Prostate gland (tissue), 2 donors: ENCODE measurements at regions not wholly inside any gene's neighbourhood (a gene's known extent, or its start where the extent isn't known, plus 50 kb on each side); places are given as distances from the start of the nearest gene placed in this dataset.

Source experiments
- DNase-seq: peaks from one replicate; pipeline ENCODE4 v3.0.0-alpha.2; 2019; ENCODE audit warnings: low spot score
- H3K27ac ChIP-seq, 2 donors: fragments of 200-600 bp; sonication (generic); 2 replicates each; pipeline ENCODE4 v1.5.1; 2017 to 2019
- H3K27me3 ChIP-seq: fragments of 200-600 bp; sonication (generic); replicated peaks from 2 replicates; pipeline ENCODE4 v1.5.1; 2019; ENCODE audit not compliant: insufficient read depth
- H3K36me3 ChIP-seq, 2 donors: fragments of 200-600 bp; sonication (generic); 1 replicate in 1 of 2; 2 replicates in 1 of 2; pipeline versions ENCODE4 v1.5.1 to v1.8.1; 2017 to 2019
- H3K4me1 ChIP-seq: fragments of 200-600 bp; sonication (generic); replicated peaks from 2 replicates; pipeline ENCODE4 v1.5.1; 2019
- H3K4me3 ChIP-seq, 2 donors: fragments of 200-600 bp; sonication (generic); 2 replicates each; pipeline ENCODE4 v1.5.1; 2017 to 2019
- H3K9me3 ChIP-seq: fragments of 200-600 bp; sonication (generic); 2 replicates; pipeline ENCODE4 v1.5.1; 2017
- CTCF ChIP-seq, 4 experiments: fragments of 200-600 bp in 2 of 4; fragments of 450-650 bp in 2 of 4; sonication (generic) in 2 of 4; IDR thresholded peaks; 1 replicate in 3 of 4; 2 replicates in 1 of 4; pipeline ENCODE4 v1.5.1; 2016 to 2019; ENCODE audit warnings: antibody characterized with exemption in 4 of 4, mild to moderate bottlenecking in 2 of 4, moderate library complexity in 2 of 4
- POLR2A ChIP-seq: fragments of 450-650 bp; IDR thresholded peaks from one replicate; pipeline ENCODE4 v1.6.1; 2016; ENCODE audit warnings: antibody characterized with exemption, mild to moderate bottlenecking
- POLR2AphosphoS5 ChIP-seq: sonication (generic); formaldehyde crosslinking; IDR thresholded peaks from one replicate; pipeline ENCODE4 v1.6.1; 2017; ENCODE audit warnings: antibody characterized with exemption
- WGBS: methylation state at CpG from one replicate; pipeline ENCODE4 v1.1.5; 2018; 5-methylcytosine and 5-hydroxymethylcytosine counted together
- intact Hi-C: fragments of 100-400 bp; cut with DNase I; formaldehyde crosslinking; loops from one replicate; pipeline ENCODE4 v1.14.2; 2022

- H3K9me3 ChIP-seq = no peaks in the 10 kb centered on the region
- H3K4me3 ChIP-seq = no peak overlapping the region
- H3K36me3 ChIP-seq = no peaks in the 10 kb centered on the region
- intact Hi-C loops = no loop called here
- no peak for TF ChIP-seq POLR2AphosphoS5
- 49% methylated on average over 2 of the region's 2 CpGs for WGBS
- DNase-seq = no peak
- no peaks in the 10 kb centered on the region for H3K4me1 ChIP-seq
- H3K27me3 ChIP-seq = no peaks in the 10 kb centered on the region
- no peak overlapping the region for H3K27ac ChIP-seq
Observed at GRCh38 chr6:88339761-88340160, 173.6 kb upstream of the CNR1 start.

DNA sequence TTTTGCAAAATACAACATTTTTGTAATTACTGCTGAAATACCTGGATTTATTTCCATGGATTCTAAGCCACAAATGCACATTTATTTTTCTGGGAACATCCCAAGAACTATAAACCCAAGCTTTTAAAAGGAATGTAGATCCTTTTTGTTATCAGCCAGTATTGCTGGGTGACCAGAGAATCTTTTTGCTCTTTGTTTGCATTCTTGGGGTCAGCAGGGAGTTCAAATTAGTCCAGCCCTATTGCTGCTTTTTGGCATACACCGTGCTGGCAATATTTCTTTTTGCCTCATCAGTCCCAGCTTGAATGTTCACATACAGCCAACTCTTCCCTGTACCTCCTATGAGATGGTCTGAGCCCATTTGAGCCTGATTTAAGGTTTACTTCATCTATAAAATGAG is 155.2 kb upstream of the CNR1 start:
- WGBS = 55% methylated on average over 1 of the region's 1 CpG
- Histone ChIP-seq H3K36me3 (no peaks in the 10 kb centered on the region), H3K9me3 (no peaks in the 10 kb centered on the region), H3K4me1 (no peaks in the 10 kb centered on the region), H3K27ac (no peak overlapping the region), H3K27me3 (no peaks in the 10 kb centered on the region), H3K4me3 (no peak overlapping the region)
- no peak for DNase-seq
- TF ChIP-seq CTCF (IDR thresholded peaks at IDR 0.05) = no peak
- intact Hi-C loops = no loop called here

DNA sequence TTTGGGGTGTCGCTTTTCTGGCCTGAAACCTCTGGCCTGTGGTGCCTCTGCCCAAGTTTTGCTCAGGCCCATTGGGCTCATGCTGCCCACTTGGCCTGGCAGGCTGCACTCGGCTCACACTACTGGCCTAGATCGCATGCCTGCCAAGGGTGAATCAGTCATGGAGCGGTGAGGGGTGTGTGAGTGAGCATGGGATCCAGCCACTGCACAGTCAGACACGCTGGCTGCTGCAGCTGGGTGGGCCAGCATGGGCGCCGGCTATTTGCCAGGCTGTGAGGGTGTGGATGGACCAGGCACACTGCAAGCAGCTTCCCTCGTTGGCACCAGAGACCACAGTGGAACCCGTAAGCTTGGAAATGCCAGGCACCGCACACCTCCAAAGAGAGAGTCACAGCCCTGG is 145.4 kb upstream of the CNR1 start:
- TF ChIP-seq CTCF (IDR thresholded peaks at IDR 0.05) (no peak), POLR2AphosphoS5 (no peak), POLR2A (no peak)
- no peaks in the 10 kb centered on the region for H3K27me3 ChIP-seq
- H3K27ac ChIP-seq = no peak overlapping the region
- intact Hi-C loops = no loop called here
- H3K4me3 ChIP-seq = no peak overlapping the region
- 97% methylated on average over 10 of the region's 10 CpGs for WGBS
- H3K36me3 ChIP-seq = no peaks in the 10 kb centered on the region
- no peak for DNase-seq
- H3K4me1 ChIP-seq = no peaks in the 10 kb centered on the region
- no peaks in the 10 kb centered on the region for H3K9me3 ChIP-seq

DNA sequence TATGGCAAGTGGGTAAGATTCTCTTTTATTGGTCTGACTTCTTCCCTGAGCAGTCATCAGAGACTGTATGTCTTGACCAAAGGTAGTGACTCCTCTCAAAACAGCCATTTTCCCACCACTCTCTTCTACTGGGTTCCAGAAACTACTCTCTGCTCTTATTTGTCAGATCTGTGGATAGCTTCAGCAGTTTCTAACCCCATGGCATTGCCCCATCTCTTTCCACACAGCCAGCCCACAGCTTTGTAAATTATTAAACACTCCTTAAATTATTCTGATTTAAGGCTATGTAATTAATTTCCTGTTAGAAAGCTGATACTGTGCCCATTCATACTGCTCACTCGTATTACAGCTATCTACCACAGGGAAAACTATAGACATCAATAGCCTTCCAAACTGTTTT is 138.4 kb upstream of the CNR1 start:
- 72% methylated on average over 1 of the region's 1 CpG for WGBS
- DNase-seq = no peak
- Histone ChIP-seq H3K36me3 (no peaks in the 10 kb centered on the region), H3K9me3 (no peaks in the 10 kb centered on the region), H3K27ac (no peak overlapping the region), H3K4me3 (no peak overlapping the region), H3K27me3 (no peaks in the 10 kb centered on the region), H3K4me1 (no peaks in the 10 kb centered on the region)
- intact Hi-C loops = no loop called here
- no peak for TF ChIP-seq POLR2AphosphoS5
- no peak for TF ChIP-seq CTCF (IDR thresholded peaks at IDR 0.05)
- TF ChIP-seq POLR2A = no peak

DNA sequence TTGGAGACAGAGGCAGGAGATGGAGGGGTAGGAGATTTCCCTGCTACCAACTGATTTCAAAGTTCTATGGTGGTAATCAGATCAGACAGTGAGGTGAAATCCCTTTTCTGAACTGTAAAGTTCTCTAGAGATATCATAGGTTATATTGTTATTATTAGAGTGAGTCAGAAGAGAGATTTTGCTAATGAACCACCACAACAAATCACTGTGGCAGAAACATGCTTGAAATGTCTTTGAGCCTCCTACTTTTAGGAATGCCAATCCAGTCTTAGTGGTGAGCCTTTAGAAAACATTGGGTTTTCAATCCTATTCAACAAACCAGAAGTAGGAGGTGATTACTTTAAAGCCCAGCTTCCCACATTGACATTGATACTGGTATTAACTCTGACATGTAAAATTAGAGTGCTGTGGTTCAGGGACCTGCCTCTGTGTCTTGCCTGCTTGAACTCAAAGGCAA is 136.7 kb upstream of the CNR1 start:
- DNase-seq = no peak
- H3K27ac ChIP-seq = no peak overlapping the region
- no peak for TF ChIP-seq POLR2AphosphoS5
- H3K36me3 ChIP-seq = no peaks in the 10 kb centered on the region
- no peaks in the 10 kb centered on the region for H3K4me1 ChIP-seq
- intact Hi-C loops = no loop called here
- no peak overlapping the region for H3K4me3 ChIP-seq
- H3K9me3 ChIP-seq = no peaks in the 10 kb centered on the region
- no peaks in the 10 kb centered on the region for H3K27me3 ChIP-seq

DNA sequence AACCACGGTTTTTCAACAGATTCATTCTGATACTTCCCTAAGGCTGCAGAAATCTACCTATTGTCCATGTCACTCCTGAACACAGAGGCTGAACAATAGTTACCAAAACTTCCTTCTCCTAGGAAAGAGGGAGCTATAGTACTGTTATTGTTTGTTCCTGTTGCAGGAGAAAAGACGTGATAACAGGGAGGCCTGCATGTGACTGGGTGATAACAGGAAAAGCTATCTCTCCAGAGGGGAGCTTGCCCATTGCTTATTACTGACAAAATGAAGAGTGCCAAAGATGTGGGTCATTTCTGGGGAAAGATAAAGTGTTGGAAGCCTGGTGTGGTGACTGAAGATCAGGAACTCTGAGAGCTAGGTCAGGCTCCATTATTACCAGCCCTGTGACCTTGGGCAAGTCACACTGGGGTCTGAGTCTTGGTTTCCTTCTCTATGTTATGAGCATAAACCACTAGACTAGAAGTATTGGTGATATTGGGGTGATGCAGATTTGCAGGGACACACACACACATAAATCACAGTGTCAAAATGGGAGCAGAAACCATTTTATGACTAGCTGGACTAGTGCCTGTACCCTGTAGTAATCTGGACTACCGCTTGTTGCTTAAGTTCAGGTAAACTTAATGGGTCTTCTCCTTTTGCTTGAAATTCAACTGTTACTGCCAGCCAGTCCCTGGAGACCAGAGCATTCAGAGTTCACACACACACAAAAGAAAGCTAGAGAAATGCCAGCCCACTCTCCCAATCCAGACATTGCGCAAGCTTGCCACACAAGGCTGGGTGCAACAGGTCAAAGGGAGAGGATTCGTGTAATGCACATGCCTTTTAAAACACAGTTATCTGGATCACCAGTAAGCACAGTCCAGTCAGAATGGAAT is 136.0 kb upstream of the CNR1 start:
- intact Hi-C loops = no loop called here
- Histone ChIP-seq H3K27ac (no peak overlapping the region), H3K4me1 (no peaks in the 10 kb centered on the region), H3K9me3 (no peaks in the 10 kb centered on the region), H3K27me3 (no peaks in the 10 kb centered on the region), H3K36me3 (no peaks in the 10 kb centered on the region), H3K4me3 (no peak overlapping the region)
- DNase-seq = no peak
- TF ChIP-seq CTCF (IDR thresholded peaks at IDR 0.05) = no peak
- no peak for TF ChIP-seq POLR2AphosphoS5
- no peak for TF ChIP-seq POLR2A
- WGBS = 61% methylated on average over 5 of the region's 5 CpGs
